LNCAP (cell line): ENCODE measurements at regions not wholly inside any gene's neighbourhood (a gene's known extent, or its start where the extent isn't known, plus 50 kb on each side); places are given as distances from the start of the nearest gene placed in this dataset.

Experiments
- TF ChIP-seq, protein P1 (sequence below): fragments of 450-650 bp; IDR thresholded peaks from 2 replicates; pipeline ENCODE4 v1.5.1; 2017; ENCODE audit warnings: mild to moderate bottlenecking

DNA sequence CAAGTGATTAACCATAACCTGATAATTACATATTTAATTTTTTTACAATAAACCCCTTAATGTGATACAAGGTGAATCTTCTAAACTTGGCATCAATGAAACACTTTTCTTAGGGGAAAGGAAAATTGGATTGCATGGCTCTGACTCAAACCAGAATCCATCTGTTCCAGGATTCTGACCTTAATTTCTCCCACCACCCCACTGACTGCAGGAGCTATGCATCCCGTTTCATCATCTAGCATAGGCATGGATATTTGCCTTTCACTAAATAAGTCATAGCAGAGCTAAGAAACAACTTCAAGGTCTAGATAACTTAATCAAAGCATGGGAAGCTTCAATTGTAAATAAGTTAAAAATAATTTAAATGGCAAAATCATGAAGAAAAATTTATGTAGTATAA, 156.3 kb downstream of the BTC start:
- TF ChIP-seq, protein P1, sequence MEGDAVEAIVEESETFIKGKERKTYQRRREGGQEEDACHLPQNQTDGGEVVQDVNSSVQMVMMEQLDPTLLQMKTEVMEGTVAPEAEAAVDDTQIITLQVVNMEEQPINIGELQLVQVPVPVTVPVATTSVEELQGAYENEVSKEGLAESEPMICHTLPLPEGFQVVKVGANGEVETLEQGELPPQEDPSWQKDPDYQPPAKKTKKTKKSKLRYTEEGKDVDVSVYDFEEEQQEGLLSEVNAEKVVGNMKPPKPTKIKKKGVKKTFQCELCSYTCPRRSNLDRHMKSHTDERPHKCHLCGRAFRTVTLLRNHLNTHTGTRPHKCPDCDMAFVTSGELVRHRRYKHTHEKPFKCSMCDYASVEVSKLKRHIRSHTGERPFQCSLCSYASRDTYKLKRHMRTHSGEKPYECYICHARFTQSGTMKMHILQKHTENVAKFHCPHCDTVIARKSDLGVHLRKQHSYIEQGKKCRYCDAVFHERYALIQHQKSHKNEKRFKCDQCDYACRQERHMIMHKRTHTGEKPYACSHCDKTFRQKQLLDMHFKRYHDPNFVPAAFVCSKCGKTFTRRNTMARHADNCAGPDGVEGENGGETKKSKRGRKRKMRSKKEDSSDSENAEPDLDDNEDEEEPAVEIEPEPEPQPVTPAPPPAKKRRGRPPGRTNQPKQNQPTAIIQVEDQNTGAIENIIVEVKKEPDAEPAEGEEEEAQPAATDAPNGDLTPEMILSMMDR, result no peak

DNA sequence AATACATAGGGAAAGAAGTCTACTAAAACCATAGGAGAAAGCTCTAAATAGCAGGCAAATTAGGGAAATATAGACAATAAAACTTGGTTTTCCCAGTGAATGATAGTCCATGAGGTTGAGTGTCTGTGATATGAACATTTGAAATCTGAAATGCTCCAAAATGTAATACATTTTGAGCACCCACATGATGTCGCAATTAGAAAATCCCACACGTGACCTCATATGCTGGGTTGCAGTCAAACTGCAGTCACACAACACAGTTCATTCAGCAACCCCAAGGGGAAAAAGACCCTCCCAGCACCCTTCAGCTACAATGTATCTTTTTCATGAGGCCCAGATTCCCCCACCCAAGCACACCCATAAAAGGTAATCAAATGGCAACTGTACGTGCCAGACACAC, 155.6 kb downstream of the BTC start:
- TF ChIP-seq, protein P1, result no peak

DNA sequence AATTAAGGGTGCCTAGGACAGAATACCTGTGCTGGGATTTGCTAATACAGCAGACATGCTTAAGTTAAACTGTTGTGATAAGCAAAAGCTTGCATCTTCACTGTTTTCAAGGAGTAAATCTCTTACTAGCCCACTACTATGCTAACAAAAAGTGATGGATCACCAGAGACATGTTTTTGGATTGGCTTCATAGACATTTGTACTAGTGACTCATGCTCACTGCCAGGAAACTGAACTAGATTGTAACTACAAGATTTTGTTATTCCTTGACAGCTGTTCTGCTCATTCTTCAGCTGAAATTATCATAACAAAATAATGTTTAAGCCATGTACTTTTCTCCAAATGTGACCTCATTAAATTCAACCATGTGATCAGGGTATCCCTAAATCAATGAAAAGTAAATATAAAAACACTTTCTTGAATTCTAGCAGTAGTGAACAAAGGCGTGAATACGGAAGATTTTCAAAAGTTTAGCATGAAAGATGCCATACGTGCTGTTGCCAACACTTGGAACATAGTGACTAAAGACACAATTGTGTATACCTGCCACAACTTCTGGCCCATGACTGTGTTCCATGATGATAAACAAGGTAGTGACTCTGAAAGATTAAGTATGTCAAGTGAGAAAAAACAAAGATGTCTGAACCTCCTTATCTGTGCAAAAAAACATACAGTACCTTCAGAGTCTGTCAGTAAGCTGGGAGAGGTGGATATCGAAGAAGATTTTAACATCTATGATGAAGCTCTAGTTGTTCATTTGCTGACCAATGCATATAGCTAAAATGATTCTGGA, 154.0 kb downstream of the BTC start:
- TF ChIP-seq, protein P1, result no peak

DNA sequence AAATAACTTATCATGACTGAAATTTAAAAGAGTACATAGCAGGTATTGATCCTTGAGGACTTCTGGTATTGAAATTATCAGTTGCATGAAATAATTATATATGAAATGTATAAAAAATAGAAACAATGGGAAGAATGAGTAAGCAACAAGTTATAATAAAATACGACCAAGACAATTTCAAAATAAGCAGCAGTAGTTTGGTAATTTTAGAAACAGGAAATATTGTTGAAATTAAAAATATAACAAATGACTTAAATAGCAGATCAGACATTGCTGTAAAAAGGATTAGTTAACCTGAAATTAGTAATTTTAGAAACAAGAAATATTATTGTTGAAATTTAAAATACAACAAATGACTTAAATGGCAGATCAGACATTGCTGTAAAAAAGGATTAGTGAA, 152.3 kb downstream of the BTC start:
- TF ChIP-seq, protein P1, result no peak

DNA sequence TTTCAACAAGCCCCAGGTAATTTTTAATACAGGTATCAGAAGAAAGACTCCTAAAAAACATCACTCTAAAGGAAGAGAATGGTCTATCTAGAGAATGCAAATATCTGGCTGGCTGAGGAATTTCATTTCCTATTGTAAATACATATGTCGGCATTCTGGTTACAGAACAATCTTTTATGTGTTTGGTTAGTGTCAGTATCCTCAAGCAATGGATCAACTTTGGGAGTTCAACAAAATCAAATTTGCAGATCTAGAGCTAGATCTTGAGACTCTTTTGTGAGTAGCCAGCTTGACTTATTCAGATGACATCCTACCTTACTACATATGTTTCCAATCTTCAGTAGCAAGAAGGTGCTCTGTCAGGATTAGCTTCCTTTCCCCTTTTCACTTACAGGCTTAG, 145.1 kb downstream of the BTC start:
- TF ChIP-seq, protein P1, result no peak

DNA sequence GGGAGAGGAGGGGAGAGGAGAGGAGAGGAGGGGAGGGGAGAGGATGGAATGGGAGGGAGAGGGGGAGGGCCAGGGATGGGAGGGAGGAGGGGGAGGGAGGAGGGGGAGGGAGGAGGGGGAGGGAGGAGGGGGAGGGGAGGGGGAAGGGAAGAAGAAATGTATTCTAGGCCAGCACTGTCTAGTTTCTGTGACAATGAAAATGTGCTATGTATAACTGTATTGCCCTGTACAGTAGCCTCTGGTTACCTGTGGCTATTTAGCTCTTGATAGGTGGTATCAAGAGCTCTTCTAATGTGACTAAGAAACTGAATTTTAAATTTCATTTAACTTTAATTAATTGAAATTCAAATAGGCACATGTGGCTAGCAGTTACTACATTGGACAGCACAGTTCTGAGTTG, 143.1 kb downstream of the BTC start:
- TF ChIP-seq, protein P1, result no peak

DNA sequence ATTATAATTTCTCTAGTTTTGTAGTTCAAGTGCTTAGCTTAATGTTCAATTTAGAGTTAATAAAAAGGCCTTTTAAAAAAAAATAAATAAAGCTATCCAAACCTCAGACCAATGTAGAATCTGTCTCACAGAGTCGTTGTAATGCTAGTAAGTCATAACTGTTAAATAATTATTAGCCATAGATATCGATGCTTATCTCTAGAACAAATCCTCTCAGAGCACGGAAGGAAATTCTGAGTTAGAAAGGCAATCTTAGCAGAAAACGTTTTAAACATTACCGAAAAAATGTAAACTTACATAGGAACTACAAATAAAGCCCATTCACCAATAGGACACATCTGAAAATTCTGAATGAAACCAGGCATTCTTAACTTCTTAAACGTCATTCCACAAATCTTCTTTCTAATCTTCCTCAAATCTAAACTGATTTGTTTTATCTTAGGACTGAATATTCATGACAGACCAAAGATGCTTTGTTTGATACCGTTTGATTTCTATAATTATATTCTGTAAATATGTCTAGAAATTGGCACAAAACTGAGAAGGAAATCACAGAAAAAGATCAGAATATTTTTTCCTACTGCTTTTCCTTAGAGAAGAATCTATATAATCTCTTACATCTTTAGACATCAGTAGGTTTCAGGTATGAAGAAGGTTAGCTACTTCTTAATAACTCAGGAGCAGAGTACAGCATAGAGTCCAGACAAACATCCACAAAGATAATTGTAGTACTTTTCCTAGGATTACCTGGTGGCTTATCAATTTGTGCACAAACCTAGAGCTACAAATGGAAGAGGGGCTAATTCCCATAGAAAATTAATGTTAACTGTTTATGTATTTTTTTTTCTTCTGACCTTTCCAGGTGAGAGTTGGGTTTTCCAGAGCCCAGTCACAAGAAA, 140.7 kb downstream of the BTC start:
- TF ChIP-seq, protein P1, result no peak
